ENCODE measurements at regions not wholly inside any gene's neighbourhood (a gene's known extent, or its start where the extent isn't known, plus 50 kb on each side); places are given as distances from the start of the nearest gene placed in this dataset.
"Not testable (repeated sequence)": the region's sequence is repeated elsewhere in the genome, so short reads cannot be mapped to it uniquely, and the experiment has no call there.

- no peak for DNase-seq
These were observed 664.3 kb downstream of the TENT5A start for GRCh38 chr6:81088145-81088544.

GRCh38 chr6:81086991-81087390 is 665.5 kb downstream of the TENT5A start:
- no peak for DNase-seq

- no peak for DNase-seq
These were observed 667.1 kb downstream of the TENT5A start for GRCh38 chr6:81085431-81085790.

- no peak for DNase-seq
These were observed 667.6 kb downstream of the TENT5A start for GRCh38 chr6:81084776-81085430.

GRCh38 chr6:81075974-81076373 is 676.5 kb downstream of the TENT5A start:
- DNase-seq: no peak

- no peak for DNase-seq
These were observed 679.2 kb downstream of the TENT5A start for GRCh38 chr6:81073318-81073717.

GRCh38 chr6:81071121-81071520 is 681.4 kb downstream of the TENT5A start:
- DNase-seq: no peak

- no peak for DNase-seq
These were observed 685.4 kb downstream of the TENT5A start for GRCh38 chr6:81067057-81067456.

GRCh38 chr6:81063891-81064290 is 688.6 kb downstream of the TENT5A start:
- no peak for DNase-seq

GRCh38 chr6:81054036-81054435 is 698.4 kb downstream of the TENT5A start:
- DNase-seq: no peak

- DNase-seq: no peak
These were observed 700.5 kb downstream of the TENT5A start for GRCh38 chr6:81051952-81052351.

GRCh38 chr6:81049425-81050042 is 702.9 kb downstream of the TENT5A start:
- DNase-seq: no peak

GRCh38 chr6:81031416-81031815 is 721.1 kb downstream of the TENT5A start:
- no peak for DNase-seq

- no peak for DNase-seq
These were observed 726.4 kb downstream of the TENT5A start for GRCh38 chr6:81026041-81026553.

- no peak for DNase-seq
These were observed 728.8 kb downstream of the TENT5A start for GRCh38 chr6:81023709-81024108.

- DNase-seq: no peak
These were observed 729.4 kb downstream of the TENT5A start for GRCh38 chr6:81023007-81023582.

GRCh38 chr6:81017586-81017985 is 734.9 kb downstream of the TENT5A start:
- DNase-seq: not testable (repeated sequence)

GRCh38 chr6:81003894-81004293 is 748.6 kb downstream of the TENT5A start:
- no peak for DNase-seq

GRCh38 chr6:81003156-81003555 is 749.3 kb downstream of the TENT5A start:
- no peak for DNase-seq

- no peak for DNase-seq
These were observed 750.4 kb downstream of the TENT5A start for GRCh38 chr6:81002126-81002525.

GRCh38 chr6:80991316-80991715 is 761.2 kb downstream of the TENT5A start:
- DNase-seq: no peak

- DNase-seq: no peak
These were observed 763.6 kb downstream of the TENT5A start for GRCh38 chr6:80988892-80989291.

GRCh38 chr6:80988286-80988685 is 764.2 kb downstream of the TENT5A start:
- no peak for DNase-seq

GRCh38 chr6:80981226-80981625 is 771.3 kb downstream of the TENT5A start:
- DNase-seq: not testable (repeated sequence)

Measured in kidney glomerular epithelial cell (primary cell).